ENCODE measurements at regions not wholly inside any gene's neighbourhood (a gene's known extent, or its start where the extent isn't known, plus 50 kb on each side); places are given as distances from the start of the nearest gene placed in this dataset.

DNA sequence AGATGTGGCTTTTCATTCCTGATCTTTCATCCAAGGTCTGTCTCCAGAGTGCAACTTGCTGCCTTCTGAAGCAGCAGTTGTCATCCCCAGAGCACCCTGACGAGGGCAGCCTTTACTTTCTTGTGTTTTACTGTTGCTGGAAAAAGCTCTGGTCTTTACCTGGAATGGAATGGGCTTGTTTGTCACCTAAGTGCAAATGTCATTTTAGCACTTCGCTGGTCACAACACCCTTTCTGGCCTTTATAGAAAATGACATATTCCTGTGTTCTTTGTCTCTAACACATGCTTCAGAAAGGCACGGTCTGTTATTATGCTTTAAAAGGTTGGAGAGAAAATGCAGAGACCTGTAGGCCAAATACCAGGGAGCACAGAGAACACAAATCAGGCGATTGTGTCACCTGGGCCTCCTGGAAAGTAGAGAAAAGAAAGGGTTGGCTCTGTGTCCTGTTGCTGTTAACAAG, 332.7 kb upstream of the IGFBP7 start:
- DNase-seq (ENCODE audit: low read depth) = peak; percentile 31
- H3K4me3 ChIP-seq (ENCODE audit: control insufficient read depth, low read depth, low read length) = no peak overlapping the region
- TF ChIP-seq, protein P1, sequence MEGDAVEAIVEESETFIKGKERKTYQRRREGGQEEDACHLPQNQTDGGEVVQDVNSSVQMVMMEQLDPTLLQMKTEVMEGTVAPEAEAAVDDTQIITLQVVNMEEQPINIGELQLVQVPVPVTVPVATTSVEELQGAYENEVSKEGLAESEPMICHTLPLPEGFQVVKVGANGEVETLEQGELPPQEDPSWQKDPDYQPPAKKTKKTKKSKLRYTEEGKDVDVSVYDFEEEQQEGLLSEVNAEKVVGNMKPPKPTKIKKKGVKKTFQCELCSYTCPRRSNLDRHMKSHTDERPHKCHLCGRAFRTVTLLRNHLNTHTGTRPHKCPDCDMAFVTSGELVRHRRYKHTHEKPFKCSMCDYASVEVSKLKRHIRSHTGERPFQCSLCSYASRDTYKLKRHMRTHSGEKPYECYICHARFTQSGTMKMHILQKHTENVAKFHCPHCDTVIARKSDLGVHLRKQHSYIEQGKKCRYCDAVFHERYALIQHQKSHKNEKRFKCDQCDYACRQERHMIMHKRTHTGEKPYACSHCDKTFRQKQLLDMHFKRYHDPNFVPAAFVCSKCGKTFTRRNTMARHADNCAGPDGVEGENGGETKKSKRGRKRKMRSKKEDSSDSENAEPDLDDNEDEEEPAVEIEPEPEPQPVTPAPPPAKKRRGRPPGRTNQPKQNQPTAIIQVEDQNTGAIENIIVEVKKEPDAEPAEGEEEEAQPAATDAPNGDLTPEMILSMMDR (conservative IDR thresholded peaks at IDR 0.05; ENCODE audit: control insufficient read depth, insufficient read depth, low read depth, low read length) = peak; percentile 63

DNA sequence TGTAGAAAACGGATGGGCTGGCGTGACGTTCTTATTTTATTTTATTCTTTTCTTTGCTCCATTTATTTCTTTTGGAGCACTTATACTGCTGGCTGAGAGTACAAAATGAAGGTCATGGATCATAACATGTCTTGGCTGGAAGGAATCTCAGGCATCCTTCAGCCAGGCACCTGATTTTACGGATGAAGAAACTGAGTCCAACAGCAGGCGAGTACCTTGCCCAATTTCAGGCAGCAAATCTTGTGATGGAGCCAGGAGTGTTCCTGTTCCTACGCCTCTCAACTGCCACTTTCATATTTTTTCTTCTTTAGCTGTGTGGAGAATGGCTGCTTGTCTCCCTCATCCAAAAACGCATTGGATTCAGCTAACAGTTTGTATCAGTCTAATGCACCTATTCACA, 332.1 kb upstream of the IGFBP7 start:
- H3K4me3 ChIP-seq (ENCODE audit: control insufficient read depth, low read depth, low read length) = no peak overlapping the region
- TF ChIP-seq, protein P1 (conservative IDR thresholded peaks at IDR 0.05; ENCODE audit: control insufficient read depth, insufficient read depth, low read depth, low read length) = no peak
- DNase-seq (ENCODE audit: low read depth) = no peak

DNA sequence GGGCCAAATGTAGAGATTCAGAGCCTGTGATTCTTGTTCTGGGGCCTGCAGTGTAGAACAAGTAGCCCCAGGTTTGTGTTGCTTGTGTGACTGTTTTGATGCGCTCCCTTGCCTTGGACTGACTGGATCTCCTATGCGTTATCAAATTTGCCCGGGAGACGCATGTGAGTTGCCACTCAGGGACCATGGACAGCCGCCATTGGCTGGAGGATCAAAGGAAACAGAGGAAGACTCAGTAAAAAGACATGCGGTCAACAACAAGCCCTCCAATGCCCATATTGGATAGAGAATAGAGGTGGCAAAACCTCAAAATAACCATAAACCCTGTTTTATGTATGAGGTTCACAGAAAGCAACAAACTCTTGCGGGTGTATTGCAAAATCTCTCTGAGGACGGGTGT, 327.5 kb upstream of the IGFBP7 start:
- DNase-seq (ENCODE audit: low read depth) = no peak
- no peak overlapping the region for H3K4me3 ChIP-seq (ENCODE audit: control insufficient read depth, low read depth, low read length)
- TF ChIP-seq, protein P1 (conservative IDR thresholded peaks at IDR 0.05; ENCODE audit: control insufficient read depth, insufficient read depth, low read depth, low read length) = no peak

DNA sequence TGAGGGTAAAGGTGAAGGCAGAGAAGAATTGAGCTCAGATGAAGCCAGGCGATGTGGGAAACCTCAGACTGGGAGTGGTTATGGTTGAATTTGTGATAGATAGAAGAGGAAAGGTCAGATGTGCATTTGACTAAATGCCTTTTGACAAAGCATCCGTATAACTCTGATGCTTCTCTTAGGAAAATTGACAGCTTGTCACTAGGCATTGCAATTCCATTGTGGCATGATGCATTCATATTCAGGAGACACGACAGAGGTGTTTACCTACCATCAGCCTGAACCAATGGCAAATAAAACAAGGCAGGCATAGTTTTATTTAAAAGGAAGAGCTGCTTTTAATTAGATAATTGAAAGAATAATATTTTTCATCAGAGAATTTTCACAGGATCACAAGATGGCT, 325.1 kb upstream of the IGFBP7 start:
- DNase-seq (ENCODE audit: low read depth) = no peak
- H3K4me3 ChIP-seq (ENCODE audit: control insufficient read depth, low read depth, low read length) = no peak overlapping the region
- TF ChIP-seq, protein P1 (conservative IDR thresholded peaks at IDR 0.05; ENCODE audit: control insufficient read depth, insufficient read depth, low read depth, low read length) = no peak

DNA sequence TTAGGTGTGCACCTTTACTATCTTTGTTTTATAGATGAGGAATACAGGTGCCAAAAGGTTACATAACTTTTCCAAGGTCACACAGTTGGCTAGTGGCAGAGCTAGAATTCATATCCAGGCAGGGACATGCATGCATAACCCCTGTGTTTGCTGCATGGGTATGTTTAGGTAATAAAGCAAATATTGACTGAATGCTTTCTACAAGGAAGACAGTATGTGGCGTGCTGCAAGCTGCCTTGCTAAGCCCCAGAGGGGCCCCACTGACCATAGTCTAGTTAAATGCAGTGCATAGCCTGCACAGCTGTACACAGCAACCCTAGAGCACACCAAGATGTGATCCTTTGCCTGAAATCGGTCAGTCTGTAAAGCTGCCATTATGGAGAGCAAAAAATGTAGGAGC, 320.5 kb upstream of the IGFBP7 start:
- DNase-seq (ENCODE audit: low read depth) = no peak

DNA sequence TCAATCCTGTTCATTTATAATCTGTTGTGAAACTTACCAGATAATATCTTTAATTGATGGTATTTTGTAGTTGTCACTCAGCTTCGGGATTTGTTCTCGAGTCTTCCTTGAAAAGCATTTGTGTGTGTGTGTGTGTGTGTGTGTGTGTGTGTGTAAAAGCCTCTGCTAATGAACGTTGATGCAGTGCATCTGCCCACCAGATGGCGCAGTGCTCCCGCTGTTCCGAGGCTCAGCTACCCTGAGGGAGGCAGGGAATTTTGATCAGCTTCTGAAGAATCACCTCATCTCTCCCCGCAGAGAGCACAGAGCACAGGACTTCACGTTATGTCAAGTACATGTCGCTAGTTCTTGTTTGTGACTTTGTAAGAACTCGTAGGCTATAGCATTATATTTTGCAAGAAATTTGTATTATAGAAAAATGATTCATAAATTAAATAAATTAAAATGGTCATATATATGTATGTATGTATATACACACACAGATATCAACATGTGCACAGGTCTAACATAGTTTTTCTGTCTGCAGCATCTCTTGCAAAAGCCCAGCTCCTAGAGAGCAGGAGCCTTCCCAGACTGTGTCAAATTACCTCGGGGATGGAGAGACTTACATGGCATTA, 316.7 kb upstream of the IGFBP7 start:
- no peak overlapping the region for H3K4me3 ChIP-seq (ENCODE audit: control insufficient read depth, low read depth, low read length)
- peak; percentile 73 for DNase-seq (ENCODE audit: low read depth)
- TF ChIP-seq, protein P1 (conservative IDR thresholded peaks at IDR 0.05; ENCODE audit: control insufficient read depth, insufficient read depth, low read depth, low read length) = peak; percentile 80

More for the DNA sequence above, 320.5 kb upstream of the IGFBP7 start:
- TF ChIP-seq, protein P1 (conservative IDR thresholded peaks at IDR 0.05; ENCODE audit: control insufficient read depth, insufficient read depth, low read depth, low read length) = no peak
- H3K4me3 ChIP-seq (ENCODE audit: control insufficient read depth, low read depth, low read length) = no peak overlapping the region
